Urinary bladder (tissue), 3 donors: ENCODE measurements at regions not wholly inside any gene's neighbourhood (a gene's known extent, or its start where the extent isn't known, plus 50 kb on each side); places are given as distances from the start of the nearest gene placed in this dataset.

Source experiments
- DNase-seq: peaks from one replicate; pipeline ENCODE4 v3.0.0-alpha.2; 2015; ENCODE audit errors: extremely low spot score
- H3K27ac ChIP-seq: one replicate; pipeline ENCODE4 v1.5.1; 2013; ENCODE audit warnings: low read depth, mild to moderate bottlenecking, moderate library complexity
- H3K36me3 ChIP-seq: one replicate; pipeline ENCODE4 v1.6.1; 2013; ENCODE audit warnings: mild to moderate bottlenecking, moderate library complexity; ENCODE audit not compliant: insufficient read depth
- H3K4me1 ChIP-seq: one replicate; pipeline ENCODE4 v1.6.1; 2013; ENCODE audit warnings: mild to moderate bottlenecking, moderate library complexity; ENCODE audit not compliant: insufficient read depth
- H3K4me3 ChIP-seq: one replicate; pipeline ENCODE4 v1.5.1; 2013; ENCODE audit warnings: low read depth, low read length
- WGBS: extraction: QIAGEN DNeasy Blood & Tissue Kit; methylation state at CpG from one replicate; pipeline ENCODE4 v1.1.7; 2013; 5-methylcytosine and 5-hydroxymethylcytosine counted together
- donor health status: healthy with polysubstance abuse.
- donor health status: healthy.

GRCh38 chr4:66095065-66095464 lies 424.8 kb upstream of the EPHA5 start:
- DNase-seq: no peak
- Histone ChIP-seq H3K27ac (no peak overlapping the region), H3K4me1 (no peaks in the 10 kb centered on the region), H3K36me3 (no peaks in the 10 kb centered on the region), H3K4me3 (no peak overlapping the region)
- 61% methylated on average over 2 of the region's 2 CpGs for WGBS

GRCh38 chr4:66094070-66094469 lies 423.8 kb upstream of the EPHA5 start:
- WGBS: 96% methylated on average over 15 of the region's 15 CpGs
- DNase-seq: no peak
- Histone ChIP-seq H3K4me1 (no peaks in the 10 kb centered on the region), H3K4me3 (no peak overlapping the region), H3K36me3 (no peaks in the 10 kb centered on the region), H3K27ac (no peak overlapping the region)

GRCh38 chr4:66091786-66092185 lies 421.5 kb upstream of the EPHA5 start:
- DNase-seq: no peak
- Histone ChIP-seq H3K36me3 (no peaks in the 10 kb centered on the region), H3K4me1 (no peaks in the 10 kb centered on the region), H3K4me3 (no peak overlapping the region), H3K27ac (no peak overlapping the region)
- 82% methylated on average over 1 of the region's 1 CpG for WGBS

GRCh38 chr4:66073961-66074360 lies 403.7 kb upstream of the EPHA5 start:
- no peak for DNase-seq
- Histone ChIP-seq H3K4me1 (no peaks in the 10 kb centered on the region), H3K36me3 (no peaks in the 10 kb centered on the region), H3K27ac (no peak overlapping the region), H3K4me3 (no peak overlapping the region)
- WGBS: 76% methylated on average over 2 of the region's 2 CpGs

- DNase-seq: no peak
- 65% methylated on average over 2 of the region's 2 CpGs for WGBS
- H3K4me3 ChIP-seq: no peak overlapping the region
Measured at GRCh38 chr4:66071911-66072310, 401.6 kb upstream of the EPHA5 start.

GRCh38 chr4:66062921-66063320 lies 392.6 kb upstream of the EPHA5 start:
- H3K4me3 ChIP-seq: no peak overlapping the region
- no peaks in the 10 kb centered on the region for H3K36me3 ChIP-seq
- no peaks in the 10 kb centered on the region for H3K4me1 ChIP-seq
- no peak overlapping the region for H3K27ac ChIP-seq
- DNase-seq: no peak

More at GRCh38 chr4:66071911-66072310, 401.6 kb upstream of the EPHA5 start:
- no peaks in the 10 kb centered on the region for H3K36me3 ChIP-seq
- H3K27ac ChIP-seq: no peak overlapping the region
- H3K4me1 ChIP-seq: no peaks in the 10 kb centered on the region

- Histone ChIP-seq H3K36me3 (no peaks in the 10 kb centered on the region), H3K27ac (no peak overlapping the region), H3K4me1 (no peaks in the 10 kb centered on the region), H3K4me3 (no peak overlapping the region)
- no peak for DNase-seq
- 60% methylated on average over 2 of the region's 2 CpGs for WGBS
Measured at GRCh38 chr4:66062044-66062443, 391.8 kb upstream of the EPHA5 start.

GRCh38 chr4:66059556-66059955 lies 389.3 kb upstream of the EPHA5 start:
- Histone ChIP-seq H3K27ac (no peak overlapping the region), H3K4me1 (no peaks in the 10 kb centered on the region), H3K4me3 (no peak overlapping the region), H3K36me3 (no peaks in the 10 kb centered on the region)
- WGBS: 64% methylated on average over 2 of the region's 2 CpGs
- DNase-seq: no peak

- no peaks in the 10 kb centered on the region for H3K36me3 ChIP-seq
- no peaks in the 10 kb centered on the region for H3K4me1 ChIP-seq
- H3K4me3 ChIP-seq: no peak overlapping the region
- H3K27ac ChIP-seq: no peak overlapping the region
- WGBS: 66% methylated on average over 1 of the region's 1 CpG
- no peak for DNase-seq
Measured at GRCh38 chr4:66059136-66059535, 388.8 kb upstream of the EPHA5 start.

- no peaks in the 10 kb centered on the region for H3K4me1 ChIP-seq
- H3K27ac ChIP-seq: no peak overlapping the region
- DNase-seq: no peak
- H3K4me3 ChIP-seq: no peak overlapping the region
- H3K36me3 ChIP-seq: no peaks in the 10 kb centered on the region
Measured at GRCh38 chr4:66055999-66056398, 385.7 kb upstream of the EPHA5 start.

- Histone ChIP-seq H3K4me3 (no peak overlapping the region), H3K27ac (no peak overlapping the region), H3K36me3 (no peaks in the 10 kb centered on the region), H3K4me1 (no peaks in the 10 kb centered on the region)
- 55% methylated on average over 2 of the region's 2 CpGs for WGBS
- no peak for DNase-seq
Measured at GRCh38 chr4:66052426-66052825, 382.1 kb upstream of the EPHA5 start.

- WGBS: 38% methylated on average over 2 of the region's 2 CpGs
- Histone ChIP-seq H3K36me3 (no peaks in the 10 kb centered on the region), H3K27ac (no peak overlapping the region), H3K4me1 (no peaks in the 10 kb centered on the region), H3K4me3 (no peak overlapping the region)
- no peak for DNase-seq
Measured at GRCh38 chr4:66048861-66049260, 378.6 kb upstream of the EPHA5 start.

- 71% methylated on average over 4 of the region's 4 CpGs for WGBS
- H3K4me3 ChIP-seq: no peak overlapping the region
- H3K36me3 ChIP-seq: no peaks in the 10 kb centered on the region
- H3K27ac ChIP-seq: no peak overlapping the region
- H3K4me1 ChIP-seq: no peaks in the 10 kb centered on the region
- no peak for DNase-seq
Measured at GRCh38 chr4:66045913-66046312, 375.6 kb upstream of the EPHA5 start.

- Histone ChIP-seq H3K36me3 (no peaks in the 10 kb centered on the region), H3K4me1 (no peaks in the 10 kb centered on the region), H3K4me3 (no peak overlapping the region), H3K27ac (no peak overlapping the region)
- 70% methylated on average over 2 of the region's 2 CpGs for WGBS
- DNase-seq: no peak
Measured at GRCh38 chr4:66035701-66036100, 365.4 kb upstream of the EPHA5 start.

- no peak for DNase-seq
- no peak overlapping the region for H3K4me3 ChIP-seq
- WGBS: 15% methylated on average over 2 of the region's 2 CpGs
- H3K4me1 ChIP-seq: no peaks in the 10 kb centered on the region
- no peak overlapping the region for H3K27ac ChIP-seq
- no peaks in the 10 kb centered on the region for H3K36me3 ChIP-seq
Measured at GRCh38 chr4:66034671-66035070, 364.4 kb upstream of the EPHA5 start.
